GM12878 (cell line): ENCODE measurements at regions not wholly inside any gene's neighbourhood (a gene's known extent, or its start where the extent isn't known, plus 50 kb on each side); places are given as distances from the start of the nearest gene placed in this dataset.

Experiments used
- ATAC-seq: fragments of 200-7000 bp; cut with Tn5 transposase; 3 replicates; pipeline ENCODE4 v1.9.1; 2020; ENCODE audit warnings: mild to moderate bottlenecking, moderate library complexity
- BruUV-seq: library from RNA; stranded (reverse); fragments of 400-500 nt; replicated peaks from 2 replicates; lab custom pipeline; 2021; lab: Mats Ljungman, UMichigan
- CTCF ChIA-PET: fragments of 300-600 bp; sonication (Branson Sonifier 250); formaldehyde crosslinking; extraction: SDS; loops from one replicate; lab custom pipeline; 2021; ENCODE audit warnings: inconsistent platforms; lab: Yijun Ruan, JAX
- POLR2A ChIA-PET: fragments of 350-600 bp; formaldehyde crosslinking; extraction: SDS; loops from one replicate; lab custom pipeline; 2021; ENCODE audit warnings: inconsistent platforms; lab: Charles Lee
- RAD21 ChIA-PET: fragments of 300-600 bp; sonication (Branson Sonifier 250); formaldehyde crosslinking; loops from one replicate; lab custom pipeline; 2023; ENCODE audit warnings: antibody characterized with exemption; ENCODE audit not compliant: unreplicated experiment; lab: Charles Lee
- SMC1A ChIA-PET: fragments of 300-600 bp; sonication (Branson Sonifier 250); formaldehyde crosslinking; loops from one replicate; lab custom pipeline; 2023; ENCODE audit not compliant: unreplicated experiment, uncharacterized antibody; lab: Charles Lee
- DNase-seq: peaks from one replicate; pipeline ENCODE4 v3.0.0-alpha.2; 2011; ENCODE audit warnings: low read depth, low spot score
- FAIRE-seq: peaks from 3 replicates; lab custom pipeline; 2011; peaks lifted over from hg19 to GRCh38; lab: Jason Lieb, UNC
- H2AFZ ChIP-seq: 2 replicates; pipeline ENCODE4 v1.6.0; 2011; ENCODE audit warnings: low read depth, low read length, control low read depth; ENCODE audit not compliant: control insufficient read depth
- H3K27ac ChIP-seq: 2 replicates; pipeline ENCODE4 v1.5.1; 2011; ENCODE audit warnings: control low read depth; ENCODE audit not compliant: control insufficient read depth, insufficient read depth
- H3K27me3 ChIP-seq, 2 experiments: replicated peaks in 1 of 2; 2 replicates each; pipeline versions ENCODE4 v1.6.0 to v1.6.1; 2011; ENCODE audit warnings: low read length in 1 of 2; ENCODE audit not compliant: control insufficient read depth in 2 of 2, insufficient read depth in 2 of 2
- H3K36me3 ChIP-seq, 2 experiments: 2 replicates each; pipeline ENCODE4 v1.5.1; 2011; ENCODE audit warnings: low read length in 1 of 2; ENCODE audit not compliant: control insufficient read depth in 2 of 2, insufficient read depth in 2 of 2
- H3K4me1 ChIP-seq: 2 replicates; pipeline ENCODE4 v1.6.1; 2011; ENCODE audit warnings: mild to moderate bottlenecking, low read length, moderate library complexity, mixed read lengths; ENCODE audit not compliant: control insufficient read depth, insufficient read depth
- H3K4me2 ChIP-seq: 2 replicates; pipeline ENCODE4 v1.6.0; 2011; ENCODE audit warnings: control low read depth; ENCODE audit not compliant: control insufficient read depth, insufficient read depth
- H3K4me3 ChIP-seq: fragments of 200-600 bp; sonication (generic); 2 replicates; pipeline ENCODE4 v1.5.1; 2016
- H3K79me2 ChIP-seq: 2 replicates; pipeline ENCODE4 v1.6.0; 2011; ENCODE audit warnings: low read length; ENCODE audit not compliant: control insufficient read depth, insufficient read depth
- H3K9ac ChIP-seq: 2 replicates; pipeline ENCODE4 v1.8.0; 2011; ENCODE audit warnings: low read length, control low read depth, mixed read lengths; ENCODE audit not compliant: control insufficient read depth, insufficient read depth
- H3K9me3 ChIP-seq: replicated peaks from 3 replicates; pipeline ENCODE4 v1.5.1; 2011; ENCODE audit warnings: mild to moderate bottlenecking, low read length; ENCODE audit not compliant: control insufficient read depth, insufficient read depth
- H4K20me1 ChIP-seq: 2 replicates; pipeline ENCODE4 v1.6.0; 2011; ENCODE audit not compliant: control insufficient read depth, insufficient read depth
- ETV6 ChIP-seq, 2 experiments: fragments of 450-650 bp in 1 of 2; IDR thresholded peaks in 1 of 2; conservative IDR thresholded peaks in 1 of 2; 2 replicates each; pipeline ENCODE4 v1.6.1; 2014; ENCODE audit warnings: antibody characterized with exemption in 1 of 2, borderline replicate concordance in 1 of 2, low read depth in 1 of 2, mild to moderate bottlenecking in 1 of 2, moderate library complexity in 1 of 2
- EZH2 ChIP-seq: IDR thresholded peaks from 2 replicates; pipeline ENCODE4 v1.6.1; 2012; ENCODE audit warnings: low read depth, mild to moderate bottlenecking, control low read depth, inconsistent platforms, low read length, borderline replicate concordance; ENCODE audit not compliant: control insufficient read depth
- GABPA ChIP-seq: IDR thresholded peaks from 2 replicates; pipeline ENCODE4 v1.6.1; 2014; ENCODE audit warnings: antibody characterized with exemption, low read depth, mild to moderate bottlenecking, inconsistent platforms
- IKZF2 ChIP-seq, 2 experiments: fragments of 450-650 bp; IDR thresholded peaks; 2 replicates each; pipeline ENCODE4 v1.6.1; 2017; ENCODE audit warnings: mild to moderate bottlenecking in 2 of 2, moderate library complexity in 2 of 2
- NR2F1 ChIP-seq: fragments of 450-650 bp; conservative IDR thresholded peaks from 2 replicates; pipeline ENCODE4 v1.6.1; 2017; ENCODE audit warnings: mild to moderate bottlenecking
- RELA ChIP-seq: fragments of 450-650 bp; IDR thresholded peaks from 2 replicates; pipeline ENCODE4 v1.8.0; 2014; ENCODE audit warnings: borderline replicate concordance; ENCODE audit not compliant: partially characterized antibody
- WGBS: methylation state at CpG from one replicate; pipeline ENCODE4 v1.1.6; 2016; ENCODE audit warnings: low lambda C conversion rate; ENCODE audit not compliant: insufficient replicate concordance, insufficient coverage; ENCODE audit errors: missing lambda C conversion rate; 5-methylcytosine and 5-hydroxymethylcytosine counted together
- in situ Hi-C: fragments of 300-500 bp; cut with MboI; formaldehyde crosslinking; loops from 9 replicates; pipeline ENCODE4 v1.14.3; 2018; ENCODE audit warnings: mixed read lengths
- intact Hi-C: fragments of 100-400 bp; cut with micrococcal nuclease; formaldehyde crosslinking; loops from one replicate; pipeline ENCODE4 v1.14.2; 2022; ENCODE audit not compliant: unreplicated experiment
- TF ChIP-seq, protein P1 (sequence below): IDR thresholded peaks from 2 replicates; pipeline ENCODE4 v1.6.1; 2011; ENCODE audit warnings: borderline replicate concordance, low read depth, mild to moderate bottlenecking, moderate library complexity, low read length; ENCODE audit not compliant: insufficient read depth, poor library complexity, severe bottlenecking
- TF ChIP-seq, protein P2 (sequence below): fragments of 450-650 bp; IDR thresholded peaks from 2 replicates; pipeline ENCODE4 v1.6.1; 2018; ENCODE audit warnings: borderline replicate concordance, mild to moderate bottlenecking; ENCODE audit not compliant: partially characterized antibody
- TF ChIP-seq, protein P3 (sequence below): IDR thresholded peaks from 2 replicates; pipeline ENCODE4 v1.6.1; 2011; ENCODE audit warnings: mild to moderate bottlenecking, low read depth, low read length, moderate library complexity; ENCODE audit not compliant: insufficient replicate concordance
- TF ChIP-seq, protein P4 (sequence below): fragments of 450-650 bp; IDR thresholded peaks from 2 replicates; pipeline ENCODE4 v1.6.1; 2016; ENCODE audit warnings: mild to moderate bottlenecking, moderate library complexity, borderline replicate concordance

DNA sequence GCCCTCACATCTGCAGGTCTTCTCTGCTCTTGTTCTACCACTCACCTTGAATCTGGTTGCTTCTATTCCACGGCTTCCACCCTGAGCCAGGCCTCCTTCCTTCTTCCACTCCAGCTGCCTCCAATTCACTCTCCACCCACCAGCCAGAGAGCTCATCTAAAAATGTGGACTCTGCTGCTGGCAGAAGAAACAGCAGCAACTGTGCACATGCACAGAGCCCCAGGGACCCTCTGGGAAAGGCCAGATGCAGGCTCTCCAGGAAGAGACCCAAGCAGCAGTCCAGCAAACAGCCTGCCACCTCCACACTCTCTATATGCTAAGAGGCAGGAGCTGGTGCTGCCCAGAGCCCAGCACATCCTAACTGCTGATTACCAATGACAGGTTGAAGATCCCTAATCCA, 162.6 kb upstream of the TOP1 start (continued):
- no peak for TF ChIP-seq ETV6 (conservative IDR thresholded peaks at IDR 0.05 in 1 of 2, IDR thresholded peaks at IDR 0.05 in 1 of 2; ENCODE audit: borderline replicate concordance in 1 of 2, low read depth in 1 of 2)
- no peak for TF ChIP-seq NR2F1
- TF ChIP-seq, protein P1, sequence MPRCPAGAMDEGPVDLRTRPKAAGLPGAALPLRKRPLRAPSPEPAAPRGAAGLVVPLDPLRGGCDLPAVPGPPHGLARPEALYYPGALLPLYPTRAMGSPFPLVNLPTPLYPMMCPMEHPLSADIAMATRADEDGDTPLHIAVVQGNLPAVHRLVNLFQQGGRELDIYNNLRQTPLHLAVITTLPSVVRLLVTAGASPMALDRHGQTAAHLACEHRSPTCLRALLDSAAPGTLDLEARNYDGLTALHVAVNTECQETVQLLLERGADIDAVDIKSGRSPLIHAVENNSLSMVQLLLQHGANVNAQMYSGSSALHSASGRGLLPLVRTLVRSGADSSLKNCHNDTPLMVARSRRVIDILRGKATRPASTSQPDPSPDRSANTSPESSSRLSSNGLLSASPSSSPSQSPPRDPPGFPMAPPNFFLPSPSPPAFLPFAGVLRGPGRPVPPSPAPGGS: no peak
- TF ChIP-seq, protein P2, sequence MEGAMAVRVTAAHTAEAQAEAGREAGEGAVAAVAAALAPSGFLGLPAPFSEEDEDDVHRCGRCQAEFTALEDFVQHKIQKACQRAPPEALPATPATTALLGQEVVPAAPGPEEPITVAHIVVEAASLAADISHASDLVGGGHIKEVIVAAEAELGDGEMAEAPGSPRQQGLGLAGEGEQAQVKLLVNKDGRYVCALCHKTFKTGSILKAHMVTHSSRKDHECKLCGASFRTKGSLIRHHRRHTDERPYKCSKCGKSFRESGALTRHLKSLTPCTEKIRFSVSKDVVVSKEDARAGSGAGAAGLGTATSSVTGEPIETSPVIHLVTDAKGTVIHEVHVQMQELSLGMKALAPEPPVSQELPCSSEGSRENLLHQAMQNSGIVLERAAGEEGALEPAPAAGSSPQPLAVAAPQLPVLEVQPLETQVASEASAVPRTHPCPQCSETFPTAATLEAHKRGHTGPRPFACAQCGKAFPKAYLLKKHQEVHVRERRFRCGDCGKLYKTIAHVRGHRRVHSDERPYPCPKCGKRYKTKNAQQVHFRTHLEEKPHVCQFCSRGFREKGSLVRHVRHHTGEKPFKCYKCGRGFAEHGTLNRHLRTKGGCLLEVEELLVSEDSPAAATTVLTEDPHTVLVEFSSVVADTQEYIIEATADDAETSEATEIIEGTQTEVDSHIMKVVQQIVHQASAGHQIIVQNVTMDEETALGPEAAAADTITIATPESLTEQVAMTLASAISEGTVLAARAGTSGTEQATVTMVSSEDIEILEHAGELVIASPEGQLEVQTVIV: no peak

DNA sequence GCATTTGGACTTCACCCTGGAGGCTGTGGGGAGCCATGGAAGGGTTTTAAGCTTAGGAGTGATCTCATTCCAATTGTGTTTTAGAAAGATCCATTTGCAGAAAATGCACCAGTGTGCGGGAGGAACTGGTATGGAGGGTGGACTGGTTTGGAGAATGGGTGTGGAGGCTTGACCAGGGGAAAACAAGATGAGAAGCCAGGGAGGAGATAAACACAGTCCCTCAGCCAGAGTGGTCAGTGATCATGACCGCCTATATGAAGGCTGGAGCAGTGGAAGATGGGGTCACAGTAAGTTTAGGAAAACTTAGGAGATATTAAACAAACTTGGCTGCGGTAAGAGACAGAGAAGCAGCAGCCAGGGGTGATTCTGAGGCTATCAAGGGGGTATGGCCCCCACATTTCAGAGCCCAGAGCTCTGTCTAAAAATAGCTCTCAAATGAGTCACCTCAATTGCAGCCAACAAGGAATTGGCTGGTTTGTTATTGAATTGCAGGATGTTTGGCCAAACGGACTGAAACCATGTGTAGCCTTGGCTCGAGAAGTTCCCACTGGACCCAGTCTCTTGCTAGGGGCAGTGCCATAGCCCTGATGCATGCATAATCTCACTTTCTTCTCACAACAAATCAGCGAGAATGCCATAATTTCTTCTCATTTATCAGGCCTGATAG, 159.9 kb upstream of the TOP1 start:
- no TSS peak for BruUV-seq
- in situ Hi-C loops: no loop called here
- no peak for ATAC-seq
- Histone ChIP-seq H3K79me2 (no peaks in the 10 kb centered on the region), H3K27me3 (peaks cover 0 to 4% of the 10 kb centered on the region in 2 experiments; a peak in 2 of 4 replicates), H3K27ac (no peak overlapping the region), H3K9me3 (no peaks in the 10 kb centered on the region)
- POLR2A ChIA-PET: no interaction called here
- TF ChIP-seq IKZF2 (IDR thresholded peaks at IDR 0.05): no peak
- TF ChIP-seq, protein P3, sequence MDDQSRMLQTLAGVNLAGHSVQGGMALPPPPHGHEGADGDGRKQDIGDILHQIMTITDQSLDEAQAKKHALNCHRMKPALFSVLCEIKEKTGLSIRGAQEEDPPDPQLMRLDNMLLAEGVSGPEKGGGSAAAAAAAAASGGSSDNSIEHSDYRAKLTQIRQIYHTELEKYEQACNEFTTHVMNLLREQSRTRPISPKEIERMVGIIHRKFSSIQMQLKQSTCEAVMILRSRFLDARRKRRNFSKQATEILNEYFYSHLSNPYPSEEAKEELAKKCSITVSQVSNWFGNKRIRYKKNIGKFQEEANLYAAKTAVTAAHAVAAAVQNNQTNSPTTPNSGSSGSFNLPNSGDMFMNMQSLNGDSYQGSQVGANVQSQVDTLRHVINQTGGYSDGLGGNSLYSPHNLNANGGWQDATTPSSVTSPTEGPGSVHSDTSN: no peak
- no peak for TF ChIP-seq RELA
- no peak for TF ChIP-seq EZH2
- no peak for TF ChIP-seq GABPA
- TF ChIP-seq, protein P4, sequence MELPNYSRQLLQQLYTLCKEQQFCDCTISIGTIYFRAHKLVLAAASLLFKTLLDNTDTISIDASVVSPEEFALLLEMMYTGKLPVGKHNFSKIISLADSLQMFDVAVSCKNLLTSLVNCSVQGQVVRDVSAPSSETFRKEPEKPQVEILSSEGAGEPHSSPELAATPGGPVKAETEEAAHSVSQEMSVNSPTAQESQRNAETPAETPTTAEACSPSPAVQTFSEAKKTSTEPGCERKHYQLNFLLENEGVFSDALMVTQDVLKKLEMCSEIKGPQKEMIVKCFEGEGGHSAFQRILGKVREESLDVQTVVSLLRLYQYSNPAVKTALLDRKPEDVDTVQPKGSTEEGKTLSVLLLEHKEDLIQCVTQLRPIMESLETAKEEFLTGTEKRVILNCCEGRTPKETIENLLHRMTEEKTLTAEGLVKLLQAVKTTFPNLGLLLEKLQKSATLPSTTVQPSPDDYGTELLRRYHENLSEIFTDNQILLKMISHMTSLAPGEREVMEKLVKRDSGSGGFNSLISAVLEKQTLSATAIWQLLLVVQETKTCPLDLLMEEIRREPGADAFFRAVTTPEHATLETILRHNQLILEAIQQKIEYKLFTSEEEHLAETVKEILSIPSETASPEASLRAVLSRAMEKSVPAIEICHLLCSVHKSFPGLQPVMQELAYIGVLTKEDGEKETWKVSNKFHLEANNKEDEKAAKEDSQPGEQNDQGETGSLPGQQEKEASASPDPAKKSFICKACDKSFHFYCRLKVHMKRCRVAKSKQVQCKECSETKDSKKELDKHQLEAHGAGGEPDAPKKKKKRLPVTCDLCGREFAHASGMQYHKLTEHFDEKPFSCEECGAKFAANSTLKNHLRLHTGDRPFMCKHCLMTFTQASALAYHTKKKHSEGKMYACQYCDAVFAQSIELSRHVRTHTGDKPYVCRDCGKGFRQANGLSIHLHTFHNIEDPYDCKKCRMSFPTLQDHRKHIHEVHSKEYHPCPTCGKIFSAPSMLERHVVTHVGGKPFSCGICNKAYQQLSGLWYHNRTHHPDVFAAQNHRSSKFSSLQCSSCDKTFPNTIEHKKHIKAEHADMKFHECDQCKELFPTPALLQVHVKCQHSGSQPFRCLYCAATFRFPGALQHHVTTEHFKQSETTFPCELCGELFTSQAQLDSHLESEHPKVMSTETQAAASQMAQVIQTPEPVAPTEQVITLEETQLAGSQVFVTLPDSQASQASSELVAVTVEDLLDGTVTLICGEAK: no peak
- TF ChIP-seq, all 136 proteins: peak for 0
- Histone ChIP-seq H3K9ac (no peak overlapping the region), H2AFZ (no peak overlapping the region), H3K36me3 (no peaks in the 10 kb centered on the region), H4K20me1 (no peaks in the 10 kb centered on the region), H3K4me3 (no peak overlapping the region), H3K4me1 (no peaks in the 10 kb centered on the region), H3K4me2 (no peak overlapping the region)
- ChIA-PET CTCF (no interaction called here), SMC1A (no interaction called here), RAD21 (no interaction called here)
- intact Hi-C loops: no loop called here
- FAIRE-seq (no peak), DNase-seq (no peak)
- 19% methylated on average over 6 of the region's 6 CpGs for WGBS
